ENCODE measurements at regions not wholly inside any gene's neighbourhood (a gene's known extent, or its start where the extent isn't known, plus 50 kb on each side); places are given as distances from the start of the nearest gene placed in this dataset.

DNA sequence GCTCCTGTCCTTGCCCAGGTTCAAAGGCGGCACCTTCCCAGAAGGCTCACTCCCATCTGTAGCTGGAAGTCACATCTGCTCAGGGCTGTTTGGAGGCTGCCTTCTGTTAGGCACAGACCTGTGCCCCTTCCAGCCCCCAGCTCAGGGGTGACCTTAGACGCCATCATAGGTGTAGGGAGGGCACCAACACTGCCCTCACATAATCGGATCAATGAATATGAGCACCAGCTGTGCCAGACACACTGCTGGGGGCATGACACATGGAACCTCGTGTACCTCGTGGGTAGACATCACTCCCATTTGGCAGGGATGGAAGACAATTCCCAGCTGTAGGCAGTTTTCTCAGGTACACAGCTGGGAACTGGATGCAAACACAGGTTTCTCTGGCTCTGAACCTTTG, 220.7 kb upstream of the ASIC2 start:
- no peak for TF ChIP-seq ESRRG (CRISPR knock-in tag; IDR thresholded peaks at IDR 0.05)
- TF ChIP-seq, protein P1, sequence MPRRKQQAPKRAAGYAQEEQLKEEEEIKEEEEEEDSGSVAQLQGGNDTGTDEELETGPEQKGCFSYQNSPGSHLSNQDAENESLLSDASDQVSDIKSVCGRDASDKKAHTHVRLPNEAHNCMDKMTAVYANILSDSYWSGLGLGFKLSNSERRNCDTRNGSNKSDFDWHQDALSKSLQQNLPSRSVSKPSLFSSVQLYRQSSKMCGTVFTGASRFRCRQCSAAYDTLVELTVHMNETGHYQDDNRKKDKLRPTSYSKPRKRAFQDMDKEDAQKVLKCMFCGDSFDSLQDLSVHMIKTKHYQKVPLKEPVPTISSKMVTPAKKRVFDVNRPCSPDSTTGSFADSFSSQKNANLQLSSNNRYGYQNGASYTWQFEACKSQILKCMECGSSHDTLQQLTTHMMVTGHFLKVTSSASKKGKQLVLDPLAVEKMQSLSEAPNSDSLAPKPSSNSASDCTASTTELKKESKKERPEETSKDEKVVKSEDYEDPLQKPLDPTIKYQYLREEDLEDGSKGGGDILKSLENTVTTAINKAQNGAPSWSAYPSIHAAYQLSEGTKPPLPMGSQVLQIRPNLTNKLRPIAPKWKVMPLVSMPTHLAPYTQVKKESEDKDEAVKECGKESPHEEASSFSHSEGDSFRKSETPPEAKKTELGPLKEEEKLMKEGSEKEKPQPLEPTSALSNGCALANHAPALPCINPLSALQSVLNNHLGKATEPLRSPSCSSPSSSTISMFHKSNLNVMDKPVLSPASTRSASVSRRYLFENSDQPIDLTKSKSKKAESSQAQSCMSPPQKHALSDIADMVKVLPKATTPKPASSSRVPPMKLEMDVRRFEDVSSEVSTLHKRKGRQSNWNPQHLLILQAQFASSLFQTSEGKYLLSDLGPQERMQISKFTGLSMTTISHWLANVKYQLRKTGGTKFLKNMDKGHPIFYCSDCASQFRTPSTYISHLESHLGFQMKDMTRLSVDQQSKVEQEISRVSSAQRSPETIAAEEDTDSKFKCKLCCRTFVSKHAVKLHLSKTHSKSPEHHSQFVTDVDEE (CRISPR knock-in tag; IDR thresholded peaks at IDR 0.05) = no peak
- TF ChIP-seq, protein P2, sequence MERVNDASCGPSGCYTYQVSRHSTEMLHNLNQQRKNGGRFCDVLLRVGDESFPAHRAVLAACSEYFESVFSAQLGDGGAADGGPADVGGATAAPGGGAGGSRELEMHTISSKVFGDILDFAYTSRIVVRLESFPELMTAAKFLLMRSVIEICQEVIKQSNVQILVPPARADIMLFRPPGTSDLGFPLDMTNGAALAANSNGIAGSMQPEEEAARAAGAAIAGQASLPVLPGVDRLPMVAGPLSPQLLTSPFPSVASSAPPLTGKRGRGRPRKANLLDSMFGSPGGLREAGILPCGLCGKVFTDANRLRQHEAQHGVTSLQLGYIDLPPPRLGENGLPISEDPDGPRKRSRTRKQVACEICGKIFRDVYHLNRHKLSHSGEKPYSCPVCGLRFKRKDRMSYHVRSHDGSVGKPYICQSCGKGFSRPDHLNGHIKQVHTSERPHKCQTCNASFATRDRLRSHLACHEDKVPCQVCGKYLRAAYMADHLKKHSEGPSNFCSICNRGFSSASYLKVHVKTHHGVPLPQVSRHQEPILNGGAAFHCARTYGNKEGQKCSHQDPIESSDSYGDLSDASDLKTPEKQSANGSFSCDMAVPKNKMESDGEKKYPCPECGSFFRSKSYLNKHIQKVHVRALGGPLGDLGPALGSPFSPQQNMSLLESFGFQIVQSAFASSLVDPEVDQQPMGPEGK (CRISPR knock-in tag; IDR thresholded peaks at IDR 0.05; ENCODE audit: borderline replicate concordance) = no peak
- TF ChIP-seq ZNF565 (CRISPR knock-in tag; conservative IDR thresholded peaks at IDR 0.05; ENCODE audit: low read depth) = no peak
- no peak for TF ChIP-seq ZFP30 (CRISPR knock-in tag; IDR thresholded peaks at IDR 0.05)
- TF ChIP-seq, protein P3, sequence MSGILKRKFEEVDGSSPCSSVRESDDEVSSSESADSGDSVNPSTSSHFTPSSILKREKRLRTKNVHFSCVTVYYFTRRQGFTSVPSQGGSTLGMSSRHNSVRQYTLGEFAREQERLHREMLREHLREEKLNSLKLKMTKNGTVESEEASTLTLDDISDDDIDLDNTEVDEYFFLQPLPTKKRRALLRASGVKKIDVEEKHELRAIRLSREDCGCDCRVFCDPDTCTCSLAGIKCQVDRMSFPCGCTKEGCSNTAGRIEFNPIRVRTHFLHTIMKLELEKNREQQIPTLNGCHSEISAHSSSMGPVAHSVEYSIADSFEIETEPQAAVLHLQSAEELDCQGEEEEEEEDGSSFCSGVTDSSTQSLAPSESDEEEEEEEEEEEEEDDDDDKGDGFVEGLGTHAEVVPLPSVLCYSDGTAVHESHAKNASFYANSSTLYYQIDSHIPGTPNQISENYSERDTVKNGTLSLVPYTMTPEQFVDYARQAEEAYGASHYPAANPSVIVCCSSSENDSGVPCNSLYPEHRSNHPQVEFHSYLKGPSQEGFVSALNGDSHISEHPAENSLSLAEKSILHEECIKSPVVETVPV (CRISPR knock-in tag; IDR thresholded peaks at IDR 0.05) = no peak
- TF ChIP-seq RARB (CRISPR knock-in tag; IDR thresholded peaks at IDR 0.05) = no peak
- no peak for TF ChIP-seq CSDC2 (CRISPR knock-in tag; IDR thresholded peaks at IDR 0.05)
- no peak for TF ChIP-seq ZNF8 (CRISPR knock-in tag; IDR thresholded peaks at IDR 0.05)
- TF ChIP-seq, protein P4, sequence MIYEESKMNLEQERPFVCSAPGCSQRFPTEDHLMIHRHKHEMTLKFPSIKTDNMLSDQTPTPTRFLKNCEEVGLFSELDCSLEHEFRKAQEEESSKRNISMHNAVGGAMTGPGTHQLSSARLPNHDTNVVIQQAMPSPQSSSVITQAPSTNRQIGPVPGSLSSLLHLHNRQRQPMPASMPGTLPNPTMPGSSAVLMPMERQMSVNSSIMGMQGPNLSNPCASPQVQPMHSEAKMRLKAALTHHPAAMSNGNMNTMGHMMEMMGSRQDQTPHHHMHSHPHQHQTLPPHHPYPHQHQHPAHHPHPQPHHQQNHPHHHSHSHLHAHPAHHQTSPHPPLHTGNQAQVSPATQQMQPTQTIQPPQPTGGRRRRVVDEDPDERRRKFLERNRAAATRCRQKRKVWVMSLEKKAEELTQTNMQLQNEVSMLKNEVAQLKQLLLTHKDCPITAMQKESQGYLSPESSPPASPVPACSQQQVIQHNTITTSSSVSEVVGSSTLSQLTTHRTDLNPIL (CRISPR knock-in tag; IDR thresholded peaks at IDR 0.05; ENCODE audit: low read depth) = no peak
- TF ChIP-seq TOX (CRISPR knock-in tag; IDR thresholded peaks at IDR 0.05; ENCODE audit: borderline replicate concordance) = no peak
- no peak for TF ChIP-seq OSR1 (CRISPR knock-in tag; IDR thresholded peaks at IDR 0.05)
- no peak for TF ChIP-seq ZFP3 (CRISPR knock-in tag; IDR thresholded peaks at IDR 0.05)
- TF ChIP-seq GLIS3 (CRISPR knock-in tag; IDR thresholded peaks at IDR 0.05) = no peak
- no peak for ATAC-seq

DNA sequence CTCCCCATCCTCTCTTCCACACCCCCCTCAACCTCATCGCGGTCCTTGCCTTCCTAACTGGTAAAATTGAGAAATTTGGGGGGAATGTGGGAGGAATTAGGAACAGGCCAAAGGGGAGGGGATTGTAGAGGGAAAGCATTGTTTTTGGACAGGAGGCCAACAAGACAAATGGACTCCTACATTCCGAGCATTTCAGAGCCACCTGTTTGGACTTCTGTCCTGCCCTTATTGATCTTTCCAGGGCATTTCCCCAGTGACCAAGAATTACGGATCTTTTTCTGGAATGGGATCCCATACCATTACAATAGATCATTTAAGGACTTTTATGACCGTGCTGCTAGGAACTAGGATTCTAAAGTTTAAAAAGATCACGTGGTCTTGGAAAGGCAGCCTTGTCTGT, 221.3 kb upstream of the ASIC2 start:
- no peak for TF ChIP-seq OSR1 (CRISPR knock-in tag; IDR thresholded peaks at IDR 0.05)
- TF ChIP-seq SNAI2 (CRISPR knock-in tag; IDR thresholded peaks at IDR 0.05) = no peak
- TF ChIP-seq ZNF70 (CRISPR knock-in tag; IDR thresholded peaks at IDR 0.05) = no peak
- no peak for TF ChIP-seq CSDC2 (CRISPR knock-in tag; IDR thresholded peaks at IDR 0.05)
- no peak for TF ChIP-seq RARB (CRISPR knock-in tag; IDR thresholded peaks at IDR 0.05)
- no peak for TF ChIP-seq ZC3H10 (CRISPR knock-in tag; IDR thresholded peaks at IDR 0.05)
- no peak for TF ChIP-seq ZFP30 (CRISPR knock-in tag; IDR thresholded peaks at IDR 0.05)
- TF ChIP-seq, protein P1 (CRISPR knock-in tag; IDR thresholded peaks at IDR 0.05) = no peak
- TF ChIP-seq TOX (CRISPR knock-in tag; IDR thresholded peaks at IDR 0.05; ENCODE audit: borderline replicate concordance) = no peak
- TF ChIP-seq, protein P2 (CRISPR knock-in tag; IDR thresholded peaks at IDR 0.05; ENCODE audit: borderline replicate concordance) = no peak
- no peak for TF ChIP-seq ESRRG (CRISPR knock-in tag; IDR thresholded peaks at IDR 0.05)
- TF ChIP-seq TCF4 (CRISPR knock-in tag; IDR thresholded peaks at IDR 0.05; ENCODE audit: borderline replicate concordance) = no peak
- TF ChIP-seq PPARA (CRISPR knock-in tag; IDR thresholded peaks at IDR 0.05; ENCODE audit: borderline replicate concordance) = no peak
- TF ChIP-seq ZFP3 (CRISPR knock-in tag; IDR thresholded peaks at IDR 0.05) = no peak

More for the DNA sequence above, 221.3 kb upstream of the ASIC2 start:
- ATAC-seq = no peak
